ENCODE measurements at regions not wholly inside any gene's neighbourhood (a gene's known extent, or its start where the extent isn't known, plus 50 kb on each side); places are given as distances from the start of the nearest gene placed in this dataset.
"Not testable (repeated sequence)": the region's sequence is repeated elsewhere in the genome, so short reads cannot be mapped to it uniquely, and the experiment has no call there.

- no peak for DNase-seq (ENCODE audit: low read depth, low spot score)
- no peak overlapping the region for H3K27ac ChIP-seq
These were observed 307.2 kb downstream of the ACTR3B start for GRCh38 chr7:153066711-153067110.

- H3K27ac ChIP-seq, result no peak overlapping the region
- no peak for DNase-seq (ENCODE audit: low read depth, low spot score)
These were observed 310.6 kb downstream of the ACTR3B start for GRCh38 chr7:153070141-153070540.

- no peak for DNase-seq (ENCODE audit: low read depth, low spot score)
- no peak overlapping the region for H3K27ac ChIP-seq
These were observed 313.3 kb downstream of the ACTR3B start for GRCh38 chr7:153072806-153073205.

- not testable (repeated sequence) for DNase-seq (ENCODE audit: low read depth, low spot score); H3K27ac ChIP-seq
These were observed 316.7 kb downstream of the ACTR3B start for GRCh38 chr7:153076289-153076688.

GRCh38 chr7:153081496-153081895 is 321.9 kb downstream of the ACTR3B start:
- DNase-seq (ENCODE audit: low read depth, low spot score), result no peak
- H3K27ac ChIP-seq, result no peak overlapping the region

DNA sequence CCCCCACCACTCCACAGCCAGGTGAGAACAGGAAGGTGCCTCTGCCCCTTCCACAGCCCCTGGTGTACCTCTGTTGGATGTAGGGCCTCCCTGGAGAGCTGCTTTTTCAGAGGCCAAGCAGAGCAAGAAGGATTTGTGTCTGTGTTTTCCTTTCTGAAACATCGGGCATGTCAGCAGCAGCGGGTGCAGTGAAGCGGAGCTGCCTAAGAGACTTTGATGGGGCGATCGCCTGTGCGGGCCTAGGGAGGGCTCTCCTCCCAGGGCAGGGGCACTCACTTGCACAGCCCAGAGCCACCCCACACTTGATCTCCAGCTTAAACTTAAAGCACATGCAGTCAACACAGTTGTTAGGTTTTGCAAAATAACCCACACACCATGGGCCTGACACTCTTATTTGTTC is 324.7 kb downstream of the ACTR3B start:
- DNase-seq (ENCODE audit: low read depth, low spot score), result no peak
- H3K27ac ChIP-seq, result no peak overlapping the region

GRCh38 chr7:153087498-153087897 is 327.9 kb downstream of the ACTR3B start:
- H3K27ac ChIP-seq, result no peak overlapping the region
- DNase-seq (ENCODE audit: low read depth, low spot score), result no peak

DNA sequence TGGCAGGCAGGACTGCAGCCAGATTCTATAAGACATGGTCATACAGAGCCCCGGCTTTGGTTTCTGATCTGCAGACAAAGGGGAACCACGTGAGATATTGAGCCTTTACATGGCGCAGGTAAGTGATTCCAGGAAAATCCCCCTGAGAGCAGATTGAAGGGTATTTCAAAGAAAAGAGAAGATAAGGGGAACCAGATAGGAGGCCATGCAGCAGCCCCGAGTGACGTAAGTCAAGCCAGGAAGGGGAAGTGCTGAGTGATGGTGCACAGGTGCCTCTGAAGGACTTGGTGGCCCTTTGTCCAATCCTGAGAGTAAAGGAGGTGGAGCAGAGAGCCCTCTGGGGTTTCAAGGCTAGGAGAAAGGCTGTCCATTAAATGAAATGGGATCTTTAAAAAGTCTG is 329.0 kb downstream of the ACTR3B start:
- DNase-seq (ENCODE audit: low read depth, low spot score), result no peak
- H3K27ac ChIP-seq, result no peak overlapping the region

DNA sequence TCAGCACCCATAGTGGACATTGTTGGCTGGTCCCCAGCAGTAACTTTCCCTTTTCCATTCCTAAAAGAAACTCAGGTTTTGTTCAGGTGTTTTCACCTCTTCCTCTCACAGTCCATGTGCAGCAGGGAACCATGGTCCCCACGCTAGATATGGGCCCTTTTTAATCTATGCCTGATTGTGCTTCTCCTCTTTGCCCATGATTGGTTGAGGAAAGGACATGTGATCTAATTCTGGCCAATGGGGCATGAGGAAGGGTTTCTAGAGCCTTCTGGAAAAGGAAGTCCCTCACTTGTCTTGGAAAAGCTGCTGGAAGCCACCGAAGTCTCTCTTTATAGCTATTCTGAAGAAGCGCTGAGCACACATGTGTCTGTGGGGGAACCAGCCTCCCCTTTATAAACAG is 330.7 kb downstream of the ACTR3B start:
- DNase-seq (ENCODE audit: low read depth, low spot score), result no peak
- H3K27ac ChIP-seq, result no peak overlapping the region

- no peak for DNase-seq (ENCODE audit: low read depth, low spot score)
- no peak overlapping the region for H3K27ac ChIP-seq
These were observed 331.2 kb downstream of the ACTR3B start for GRCh38 chr7:153090764-153091163.

DNA sequence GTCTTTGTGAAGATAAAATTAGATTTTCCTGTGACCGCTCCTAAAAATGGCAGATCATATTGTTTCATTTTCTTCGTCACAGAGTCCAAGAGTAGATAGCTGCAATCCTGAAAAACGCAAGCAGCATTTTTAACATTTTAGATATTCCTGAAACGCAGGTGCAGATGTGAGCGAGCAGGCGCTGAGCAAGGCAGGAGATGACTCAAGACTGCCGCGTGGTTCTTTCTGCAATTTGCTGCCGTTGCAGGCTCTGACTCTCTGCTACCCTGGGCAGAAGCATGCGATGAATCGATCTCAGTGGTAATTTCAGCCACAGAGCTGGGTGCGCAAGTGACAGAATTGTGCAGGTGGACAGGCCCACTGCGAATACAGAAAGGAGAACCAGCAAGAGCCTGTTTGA is 331.9 kb downstream of the ACTR3B start:
- no peak for DNase-seq (ENCODE audit: low read depth, low spot score)
- H3K27ac ChIP-seq, result no peak overlapping the region

GRCh38 chr7:153097511-153098201 is 338.1 kb downstream of the ACTR3B start:
- DNase-seq (ENCODE audit: low read depth, low spot score), result no peak

GRCh38 chr7:153099235-153099634 is 339.7 kb downstream of the ACTR3B start:
- no peak for DNase-seq (ENCODE audit: low read depth, low spot score)

More at GRCh38 chr7:153097511-153098201, 338.1 kb downstream of the ACTR3B start:
- no peak overlapping the region for H3K27ac ChIP-seq

GRCh38 chr7:153100691-153101237 is 341.2 kb downstream of the ACTR3B start:
- no peak overlapping the region for H3K27ac ChIP-seq
- DNase-seq (ENCODE audit: low read depth, low spot score), result no peak

More at GRCh38 chr7:153099235-153099634, 339.7 kb downstream of the ACTR3B start:
- no peak overlapping the region for H3K27ac ChIP-seq

DNA sequence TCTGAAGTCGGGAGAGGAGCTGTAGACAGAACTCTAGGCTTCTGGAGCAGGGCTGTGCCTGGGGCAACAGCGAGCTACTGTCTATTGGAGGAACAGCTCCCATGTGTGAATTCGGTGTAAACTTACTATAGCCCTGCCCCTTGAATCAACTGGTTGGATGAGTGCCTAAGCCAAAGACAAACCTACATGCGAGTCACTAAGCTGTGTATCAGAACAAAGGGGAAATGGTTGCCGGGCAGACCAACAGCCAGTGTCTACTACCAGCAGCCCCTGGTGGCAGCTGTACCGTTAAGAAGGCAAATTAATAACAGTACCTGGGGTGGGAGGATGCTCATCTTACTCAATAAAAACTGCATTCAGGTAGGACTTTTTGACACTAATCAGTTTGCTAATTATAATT is 343.6 kb downstream of the ACTR3B start:
- H3K27ac ChIP-seq, result no peak overlapping the region
- DNase-seq (ENCODE audit: low read depth, low spot score), result no peak

DNA sequence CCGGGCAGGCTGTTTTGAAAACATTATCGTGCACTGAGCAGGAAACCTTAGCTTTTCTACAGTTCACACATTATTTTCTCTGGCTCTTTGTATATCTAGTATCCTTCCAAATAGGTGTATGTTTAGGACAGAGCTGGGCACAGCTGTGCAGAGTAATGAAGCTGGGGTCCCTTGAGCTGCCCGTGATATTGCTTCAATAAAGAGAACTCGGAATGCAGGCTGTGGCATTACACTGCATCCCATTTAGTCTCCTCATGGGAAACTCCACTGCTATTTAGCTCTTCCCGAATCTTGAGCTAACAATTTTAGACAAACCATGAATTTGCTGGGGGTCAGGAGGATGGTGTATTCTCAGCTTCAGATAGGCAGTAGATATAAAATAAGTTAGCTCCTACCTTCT is 348.3 kb downstream of the ACTR3B start:
- DNase-seq (ENCODE audit: low read depth, low spot score), result no peak
- H3K27ac ChIP-seq, result no peak overlapping the region

DNA sequence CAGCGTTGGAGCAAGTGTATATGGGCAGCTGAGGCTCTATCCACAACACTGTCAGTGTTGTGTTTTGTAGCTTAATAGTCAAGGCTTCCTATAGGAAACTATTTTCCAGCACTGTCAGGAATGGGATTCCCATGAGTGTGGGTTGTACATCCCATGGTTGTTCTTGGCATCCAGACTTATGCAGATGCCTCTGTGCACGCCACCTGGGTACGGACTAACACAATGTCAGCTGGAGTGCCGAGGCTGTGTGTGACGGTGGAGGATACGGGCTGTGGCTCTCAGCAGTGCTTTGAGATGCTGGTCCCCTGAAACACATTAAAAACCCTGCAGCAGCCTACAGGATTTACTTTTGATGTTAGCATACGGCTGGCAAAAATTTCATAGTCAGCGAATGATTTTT is 350.0 kb downstream of the ACTR3B start:
- no peak for DNase-seq (ENCODE audit: low read depth, low spot score)
- no peak overlapping the region for H3K27ac ChIP-seq

DNA sequence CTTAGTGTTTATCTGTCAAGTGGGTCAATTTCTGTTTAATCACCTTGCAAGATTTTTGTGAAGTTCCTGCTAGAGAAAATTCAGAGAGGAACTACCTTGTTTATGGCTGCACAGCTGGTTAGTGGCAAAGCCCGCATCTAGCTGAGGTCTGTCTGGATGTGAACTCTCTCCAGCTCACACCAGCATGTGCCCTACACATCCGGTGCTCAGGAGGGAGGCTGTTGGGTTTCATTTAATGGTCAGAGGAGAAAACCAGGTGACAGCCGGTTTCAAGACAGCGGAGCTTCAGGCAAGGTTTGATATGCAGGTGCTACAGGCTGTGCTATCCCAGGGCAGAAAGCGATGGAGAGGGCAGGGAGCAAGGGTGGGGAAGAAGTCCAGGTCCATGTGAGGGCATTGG is 351.1 kb downstream of the ACTR3B start:
- no peak for DNase-seq (ENCODE audit: low read depth, low spot score)

GRCh38 chr7:153122255-153122654 is 362.7 kb downstream of the ACTR3B start:
- H3K27ac ChIP-seq; DNase-seq (ENCODE audit: low read depth, low spot score): not testable (repeated sequence)

More for the DNA sequence above, 351.1 kb downstream of the ACTR3B start:
- H3K27ac ChIP-seq, result no peak overlapping the region

DNA sequence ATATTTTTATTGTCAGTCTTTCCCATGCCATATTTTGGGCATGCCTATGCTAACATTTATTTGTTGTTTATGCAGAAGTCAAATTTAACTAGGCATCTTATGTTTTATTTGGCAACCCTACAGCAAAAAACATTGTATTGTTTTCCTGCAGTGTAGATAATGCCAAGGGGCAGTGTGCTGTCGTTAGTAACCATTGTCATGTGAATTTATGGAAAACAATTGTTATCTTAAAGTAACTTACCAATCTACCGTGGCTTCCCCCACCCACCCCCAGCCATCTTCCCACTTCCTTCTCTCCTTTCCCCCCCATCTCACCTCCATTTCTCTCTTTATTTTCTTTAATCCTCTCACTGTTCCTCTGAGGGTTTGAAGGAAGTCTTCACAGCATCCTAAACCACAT is 370.5 kb downstream of the ACTR3B start:
- H3K27ac ChIP-seq, result no peak overlapping the region
- DNase-seq (ENCODE audit: low read depth, low spot score), result no peak

DNA sequence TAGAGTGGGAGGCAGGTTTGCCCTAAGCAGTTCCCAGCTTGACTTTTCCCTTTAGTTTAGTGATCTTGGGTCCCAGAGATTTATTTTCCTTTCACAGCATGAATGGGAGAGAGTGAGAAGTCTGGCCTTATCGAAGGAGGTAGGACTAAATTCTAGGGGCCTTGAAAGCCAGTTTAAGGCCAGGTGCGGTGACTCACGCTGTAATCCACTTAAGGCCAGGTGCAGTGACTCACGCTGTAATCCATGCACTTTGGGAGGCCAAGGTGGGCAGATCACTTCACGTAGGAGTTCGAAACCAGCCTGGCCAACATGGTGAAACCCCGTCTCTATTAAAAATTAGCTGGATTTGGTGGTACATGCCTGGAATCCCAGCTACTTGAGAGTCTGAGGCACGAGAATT is 392.2 kb downstream of the ACTR3B start:
- no peak overlapping the region for H3K27ac ChIP-seq
- no peak for DNase-seq (ENCODE audit: low read depth, low spot score)

- DNase-seq (ENCODE audit: low read depth, low spot score), result no peak
- no peak overlapping the region for H3K27ac ChIP-seq
These were observed 393.4 kb downstream of the ACTR3B start for GRCh38 chr7:153152801-153153422.
